NCI-H1417 treated with DMSO at 0.1 percent for 48 hours (cell line): ENCODE measurements at regions not wholly inside any gene's neighbourhood (a gene's known extent, or its start where the extent isn't known, plus 50 kb on each side); places are given as distances from the start of the nearest gene placed in this dataset.

ENCODE experiments used
- DNase-seq: peaks from one replicate; lab custom pipeline; 2025; lab: John Stamatoyannopoulos, UW

DNA sequence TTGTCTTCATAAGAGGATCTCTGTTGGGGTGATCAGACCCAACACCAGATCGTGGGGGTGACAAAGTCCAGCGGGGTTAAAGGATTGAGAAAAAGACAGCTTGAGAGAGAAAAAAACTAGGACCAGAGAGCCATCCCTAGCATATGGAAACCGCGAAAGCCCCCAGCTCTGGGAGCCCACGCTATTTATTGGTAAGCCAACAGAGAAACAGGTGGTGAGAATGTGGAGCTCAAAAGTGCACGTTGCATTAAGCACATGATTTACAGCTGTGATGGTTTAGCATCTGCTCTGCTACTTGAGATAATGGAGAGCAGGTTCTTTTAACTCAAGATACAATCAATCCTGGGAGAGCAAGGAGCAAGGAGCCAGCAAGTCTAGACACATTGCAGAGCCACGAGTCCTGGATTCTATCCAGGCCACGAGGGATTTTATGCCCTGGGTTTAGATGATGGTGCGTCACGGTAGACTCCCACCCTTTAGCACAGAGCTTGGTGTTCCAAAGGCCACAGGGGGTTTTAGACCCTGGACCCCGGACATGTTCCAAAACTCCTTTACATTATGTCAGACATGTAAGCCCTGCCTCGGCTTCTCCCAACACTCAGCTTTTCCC lies 755.2 kb upstream of the SORCS1 start:
- no peak for DNase-seq

DNA sequence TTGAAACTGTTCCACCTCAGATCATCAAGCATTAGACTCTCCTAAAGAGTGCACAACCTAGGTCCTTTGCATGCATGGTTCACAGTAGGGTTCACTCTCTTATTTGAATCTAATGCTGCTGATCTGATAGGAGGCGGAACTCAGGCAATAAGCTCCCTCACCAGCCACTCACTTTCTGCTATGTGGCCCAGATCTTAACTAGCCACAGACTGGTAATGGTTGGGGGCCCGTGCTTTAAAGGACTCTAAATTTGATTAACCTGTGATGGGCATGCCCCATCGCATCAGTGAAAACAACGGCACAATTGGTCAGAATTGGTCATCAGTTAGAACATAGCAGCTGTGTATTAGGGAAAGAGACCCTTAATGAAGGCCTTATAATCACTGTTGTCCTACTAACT lies 753.7 kb upstream of the SORCS1 start:
- DNase-seq: no peak

- DNase-seq: no peak
These were observed 750.7 kb upstream of the SORCS1 start for GRCh38 chr10:107915215-107915610.

DNA sequence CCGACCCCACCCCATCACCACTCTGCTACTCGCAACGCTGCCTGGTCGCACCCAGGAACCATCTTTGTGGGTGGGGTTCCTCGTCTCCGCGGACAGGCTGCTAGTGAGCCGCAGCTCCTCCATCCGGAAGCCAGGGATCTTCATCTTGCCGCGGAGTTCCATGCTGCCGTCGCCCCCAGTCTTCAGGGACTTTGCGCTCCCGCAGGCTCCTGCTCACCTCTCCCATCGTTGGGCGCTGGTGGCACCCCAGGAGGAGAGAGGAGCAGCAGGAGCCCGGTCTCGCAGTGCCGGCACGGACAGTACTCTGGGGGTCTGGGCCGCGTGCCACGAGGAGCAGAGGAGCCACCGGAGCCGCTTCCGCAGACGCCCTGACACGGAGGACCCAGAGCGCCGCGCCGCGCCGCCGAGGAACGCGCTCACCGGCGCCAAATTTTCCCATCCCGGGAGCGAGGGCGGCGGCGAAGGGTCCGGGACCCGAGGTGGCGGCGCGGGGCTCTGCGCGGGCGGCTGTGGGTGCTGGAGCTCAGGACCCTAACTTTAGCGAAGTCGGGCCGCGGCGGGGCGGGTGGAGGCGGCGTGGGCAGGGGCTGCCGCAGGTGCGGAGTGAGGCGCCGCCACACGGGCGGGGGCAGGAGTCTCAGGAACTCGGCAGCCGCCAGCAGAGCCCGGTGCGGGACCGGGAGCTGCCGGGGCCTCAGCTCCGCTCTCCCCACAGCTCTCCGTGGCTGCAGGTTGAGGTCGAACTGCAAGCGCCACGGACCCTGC lies 750.1 kb upstream of the SORCS1 start:
- no peak for DNase-seq

DNA sequence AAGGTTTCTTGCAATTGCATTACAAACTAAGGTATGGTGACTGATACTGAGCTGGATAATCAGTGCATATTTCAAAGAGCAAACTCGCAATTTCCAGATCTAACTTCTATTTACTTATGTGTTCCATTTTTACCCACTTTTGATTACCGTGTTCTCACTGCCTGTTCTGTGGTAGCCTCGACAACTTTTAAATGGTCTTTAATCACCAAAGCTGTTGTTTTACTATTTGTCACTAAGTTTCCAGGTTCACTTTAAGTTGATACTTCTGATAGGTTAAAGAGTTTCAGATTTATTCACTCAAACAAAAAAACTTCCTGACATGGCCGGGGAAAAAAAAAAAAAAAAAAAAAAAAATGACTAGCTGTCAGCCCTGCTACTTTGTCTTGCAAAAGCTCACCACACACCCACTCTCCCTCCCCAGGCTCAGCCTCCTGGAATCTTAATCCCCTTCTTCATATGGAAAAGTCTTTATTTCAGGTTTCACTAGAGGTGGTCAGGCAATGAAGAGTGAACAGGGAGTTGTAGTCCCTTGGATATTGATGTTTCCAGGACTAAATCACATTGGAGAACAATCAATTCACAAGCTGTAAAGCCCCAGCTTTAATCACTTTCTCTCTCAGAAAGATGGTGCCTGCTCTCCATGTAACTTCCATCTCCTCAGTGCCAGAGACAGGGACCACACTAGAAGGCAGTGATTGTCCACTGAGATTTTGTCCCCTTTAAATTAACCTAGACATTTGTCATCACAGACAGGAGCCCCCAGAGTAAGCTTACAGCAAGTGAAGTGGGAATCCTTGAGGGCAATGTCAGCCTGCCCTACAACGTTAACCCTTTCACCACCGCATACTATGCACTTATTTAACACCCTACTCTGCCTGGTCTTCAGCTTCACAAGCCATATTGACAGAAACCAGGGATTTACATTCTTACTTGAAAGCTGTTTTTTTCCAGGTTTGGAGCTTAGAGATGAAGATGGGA lies 749.1 kb upstream of the SORCS1 start:
- DNase-seq: no peak

- no peak for DNase-seq
These were observed 736.6 kb upstream of the SORCS1 start for GRCh38 chr10:107901076-107901475.

GRCh38 chr10:107900131-107900530 lies 735.6 kb upstream of the SORCS1 start:
- DNase-seq: no peak

DNA sequence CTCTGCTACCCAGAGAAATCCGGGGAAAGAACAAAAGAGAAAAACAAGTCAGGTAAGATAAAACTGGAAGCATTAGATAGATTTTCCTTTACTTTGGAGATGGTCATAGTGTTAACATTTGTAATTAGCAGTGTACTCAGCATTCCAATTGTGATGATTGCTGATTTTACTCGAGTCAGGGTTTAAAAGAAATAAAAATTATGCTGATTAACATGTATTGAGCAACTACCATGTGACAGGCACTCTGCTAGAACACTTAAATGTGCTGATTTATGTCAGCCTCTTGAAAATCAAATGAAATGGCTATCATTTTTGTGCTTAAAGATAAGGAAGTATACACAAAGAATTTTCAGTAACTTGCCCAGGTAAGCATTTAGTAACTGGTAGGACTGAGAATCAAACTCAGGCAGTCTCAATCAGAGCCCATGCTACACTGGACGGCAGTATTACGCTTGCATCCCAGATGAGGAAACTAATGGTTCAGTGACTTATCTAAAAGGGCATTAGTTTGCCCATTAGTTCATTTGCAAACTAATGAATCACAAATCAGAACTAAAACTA lies 735.1 kb upstream of the SORCS1 start:
- no peak for DNase-seq

GRCh38 chr10:107899075-107899474 lies 734.6 kb upstream of the SORCS1 start:
- DNase-seq: no peak

GRCh38 chr10:107898392-107898791 lies 733.9 kb upstream of the SORCS1 start:
- no peak for DNase-seq

DNA sequence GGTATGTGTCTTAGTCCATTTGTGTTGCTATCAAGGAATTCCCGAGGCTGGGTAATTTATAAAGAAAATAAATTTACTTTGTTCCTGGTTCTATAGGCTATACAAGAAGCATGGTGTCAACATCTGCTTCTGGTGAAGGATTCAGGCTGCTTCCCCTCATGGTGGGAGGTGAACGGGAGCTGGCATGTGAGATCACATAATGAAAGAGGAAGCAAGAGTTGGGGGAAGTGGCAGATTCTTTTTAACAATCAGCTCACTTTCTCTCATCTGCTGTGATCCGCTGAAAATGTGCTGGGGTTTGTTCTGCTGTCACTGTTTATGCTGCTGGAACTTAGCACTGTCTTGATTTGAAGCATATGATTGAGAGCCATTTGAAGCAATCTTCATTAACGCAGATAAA lies 730.0 kb upstream of the SORCS1 start:
- DNase-seq: no peak

GRCh38 chr10:107889105-107889504 lies 724.6 kb upstream of the SORCS1 start:
- no peak for DNase-seq

- no peak for DNase-seq
These were observed 715.7 kb upstream of the SORCS1 start for GRCh38 chr10:107880185-107880584.

- DNase-seq: no peak
These were observed 708.5 kb upstream of the SORCS1 start for GRCh38 chr10:107873007-107873406.

GRCh38 chr10:107865691-107866090 lies 701.2 kb upstream of the SORCS1 start:
- no peak for DNase-seq

GRCh38 chr10:107859065-107859464 lies 694.6 kb upstream of the SORCS1 start:
- no peak for DNase-seq

DNA sequence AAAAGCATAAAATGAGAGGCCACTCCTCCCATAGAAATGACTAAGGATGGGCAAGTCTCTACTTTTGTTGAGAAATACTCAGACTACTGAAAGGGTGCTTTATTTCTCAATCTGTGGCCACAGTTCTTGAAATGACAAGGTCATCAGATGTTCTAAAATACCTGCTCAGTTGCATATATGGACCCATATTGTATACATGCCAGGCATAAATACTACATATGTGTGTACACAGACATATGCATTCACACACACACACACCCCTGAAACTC lies 691.5 kb upstream of the SORCS1 start:
- DNase-seq: no peak

- DNase-seq: no peak
These were observed 691.0 kb upstream of the SORCS1 start for GRCh38 chr10:107855301-107856046.

- DNase-seq: no peak
These were observed 684.3 kb upstream of the SORCS1 start for GRCh38 chr10:107848726-107849360.

GRCh38 chr10:107847620-107848019 lies 683.1 kb upstream of the SORCS1 start:
- DNase-seq: no peak

DNA sequence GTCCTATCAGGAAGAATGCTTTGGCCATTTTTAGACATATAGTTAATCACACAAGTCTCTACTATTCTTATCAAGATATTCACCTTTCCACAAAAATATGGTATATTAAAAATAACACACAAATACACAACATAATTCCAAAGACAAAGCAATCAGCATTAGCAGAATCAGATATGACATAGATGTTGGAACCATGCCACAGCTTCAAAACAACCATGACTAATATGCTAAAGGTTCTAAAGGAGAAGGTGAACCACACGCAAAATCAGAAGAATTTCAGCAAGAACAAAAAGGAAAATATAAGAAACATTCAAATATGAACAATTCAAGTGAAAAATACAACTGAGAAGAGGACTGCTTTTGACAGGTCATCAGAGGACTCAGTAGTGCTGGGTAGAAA lies 670.2 kb upstream of the SORCS1 start:
- DNase-seq: no peak
